ENCODE measurements at regions not wholly inside any gene's neighbourhood (a gene's known extent, or its start where the extent isn't known, plus 50 kb on each side); places are given as distances from the start of the nearest gene placed in this dataset.

DNA sequence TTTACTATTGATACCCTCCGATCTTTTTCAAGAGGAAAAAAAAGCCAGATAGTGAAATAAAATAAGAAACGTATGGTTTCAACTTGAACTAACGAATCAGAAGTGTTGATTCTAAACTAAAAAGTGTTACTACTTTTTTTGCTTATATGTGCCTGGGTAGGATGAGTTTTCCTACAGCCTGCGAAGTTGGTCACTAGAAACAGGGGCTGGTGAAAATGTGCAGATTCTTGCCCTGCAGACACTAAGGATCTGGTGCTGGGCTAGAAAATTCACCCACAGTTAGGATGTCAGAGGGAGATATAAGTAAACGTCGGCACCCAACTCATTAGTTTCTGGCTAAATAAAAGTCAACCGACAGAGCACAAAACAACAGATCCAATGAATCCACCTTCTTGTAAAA is 298.7 kb upstream of the NFE2L3 start:
- no peaks in the 10 kb centered on the region for H3K9me3 Mint-ChIP-seq
- no peaks in the 10 kb centered on the region for H3K36me3 Mint-ChIP-seq
- POLR2A ChIA-PET, result no interaction called here
- peaks cover 18% of the 10 kb centered on the region for H3K4me1 Mint-ChIP-seq
- no peak for DNase-seq
- H3K27me3 Mint-ChIP-seq, result peaks cover 46% of the 10 kb centered on the region
- H3K27ac Mint-ChIP-seq, result no peak overlapping the region
- peak overlapping the region; percentile 55 for H3K4me3 Mint-ChIP-seq
- no peak for ATAC-seq (ENCODE audit: low read depth)

- H3K36me3 Mint-ChIP-seq, result peaks cover under 1% of the 10 kb centered on the region
- peaks cover 18% of the 10 kb centered on the region for H3K4me1 Mint-ChIP-seq
- no peaks in the 10 kb centered on the region for H3K9me3 Mint-ChIP-seq
- POLR2A ChIA-PET, result no interaction called here
- no peak for DNase-seq
- peak overlapping the region; percentile 26 for H3K4me3 Mint-ChIP-seq
- H3K27ac Mint-ChIP-seq, result peak overlapping the region; percentile 35
- ATAC-seq (ENCODE audit: low read depth), result no peak
- H3K27me3 Mint-ChIP-seq, result peaks cover 50% of the 10 kb centered on the region
These were observed 297.9 kb upstream of the NFE2L3 start for GRCh38 chr7:25854059-25854458.

DNA sequence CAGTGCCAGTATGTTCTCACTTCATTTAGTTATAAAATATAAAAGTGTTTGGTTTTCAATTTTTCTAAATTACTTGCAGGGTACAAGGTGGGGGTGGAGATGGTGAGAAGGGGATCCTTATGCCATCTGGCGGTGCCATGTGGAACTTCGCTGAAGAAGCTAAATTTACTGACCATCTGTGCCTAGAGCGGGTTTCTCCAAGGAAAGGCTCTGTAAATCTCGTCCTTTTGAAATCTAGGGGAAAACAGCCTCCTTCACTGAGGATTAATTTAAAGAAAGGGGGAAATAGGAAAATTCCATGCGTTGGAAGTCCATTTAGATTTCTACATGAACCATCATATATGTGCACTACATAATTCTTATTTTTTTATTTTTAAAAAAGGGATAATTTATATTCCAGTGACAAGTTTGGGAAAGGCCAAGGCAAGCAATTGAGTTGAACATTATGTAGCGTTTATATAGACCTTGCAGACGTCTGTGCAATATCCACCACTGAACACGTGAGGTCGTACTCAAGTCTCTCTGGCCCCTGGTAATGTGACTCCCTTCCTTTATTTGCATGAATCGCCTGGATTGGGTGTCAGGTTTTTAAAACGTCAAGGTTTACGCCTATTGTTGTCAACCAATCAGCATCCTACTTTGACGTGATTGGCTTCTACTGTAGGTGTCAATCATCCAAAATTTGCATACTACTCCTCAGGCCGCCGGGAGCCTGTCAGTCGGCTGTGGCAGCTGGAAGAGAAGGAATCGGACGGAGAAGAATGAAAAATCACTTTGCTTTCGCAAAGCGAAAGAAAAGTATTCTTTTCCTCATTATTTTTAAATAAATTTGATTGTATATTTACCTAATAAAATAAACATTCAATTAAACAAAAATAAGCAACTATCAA is 297.1 kb upstream of the NFE2L3 start:
- POLR2A ChIA-PET, result no interaction called here
- DNase-seq, result peak; percentile 38
- peak overlapping the region; percentile 52 for H3K4me3 Mint-ChIP-seq

DNA sequence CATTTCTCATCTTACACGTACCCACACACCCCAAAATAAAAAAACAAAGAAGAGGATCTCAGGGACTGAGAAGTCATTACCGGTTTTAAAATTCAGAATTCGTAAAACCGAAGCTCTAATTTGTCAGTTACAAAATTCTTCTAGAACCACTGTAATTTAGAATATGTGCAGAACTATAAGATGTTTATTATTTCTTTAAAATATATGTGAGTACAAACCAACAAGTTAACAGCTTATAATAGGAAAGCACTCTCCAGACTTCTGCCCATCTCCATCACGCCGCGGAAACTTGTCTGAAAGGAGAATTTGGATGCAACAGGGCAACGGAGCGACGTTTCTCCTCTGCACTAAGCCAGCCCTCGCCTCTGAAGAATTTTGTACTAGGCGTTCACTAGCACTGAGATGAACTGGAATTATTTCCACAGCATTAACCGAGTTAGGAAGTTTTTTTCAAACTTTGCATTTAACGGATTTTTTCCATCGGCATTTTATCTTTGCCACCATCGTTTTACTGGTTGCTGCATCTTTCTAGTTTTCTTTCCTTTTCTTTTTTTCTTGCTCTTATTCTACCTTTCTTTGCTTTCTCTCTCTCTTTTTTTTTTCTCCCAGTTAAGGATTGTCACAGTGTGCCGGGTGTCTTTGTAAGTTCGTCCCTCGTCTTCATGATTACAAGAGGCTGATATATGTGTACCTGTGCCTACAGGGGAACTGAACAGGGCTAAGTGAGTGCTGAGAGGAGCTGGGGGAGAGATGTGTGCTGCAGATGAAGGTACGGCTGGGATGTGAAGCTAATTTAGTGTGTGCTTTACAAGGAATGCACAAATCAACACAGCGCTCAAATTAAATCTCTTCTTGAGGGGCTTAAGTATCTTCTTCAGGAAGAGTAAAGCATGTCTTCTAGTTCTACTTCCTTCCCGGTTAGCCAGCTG is 295.9 kb upstream of the NFE2L3 start:
- Mint-ChIP-seq H3K9me3 (peaks cover 3% of the 10 kb centered on the region), H3K4me1 (peaks cover 29% of the 10 kb centered on the region), H3K36me3 (peaks cover 7% of the 10 kb centered on the region), H3K4me3 (peak overlapping the region; percentile 16), H3K27me3 (peaks cover 59% of the 10 kb centered on the region), H3K27ac (no peak overlapping the region)
- POLR2A ChIA-PET, result interaction anchor here (0.6 to 0.9 kb wide), 2 partner anchors 344 to 1321 kb away, joined by 3 to 5 read pairs; partner anchors contain the start of gene HNRNPA2B1
- ATAC-seq (ENCODE audit: low read depth) (peak; percentile 1), DNase-seq (no peak)

More for the DNA sequence above, 297.1 kb upstream of the NFE2L3 start:
- ATAC-seq (ENCODE audit: low read depth), result peak; percentile 43
- Mint-ChIP-seq H3K27ac (no peak overlapping the region), H3K9me3 (peaks cover under 1% of the 10 kb centered on the region), H3K4me1 (peaks cover 25% of the 10 kb centered on the region), H3K36me3 (peaks cover 4% of the 10 kb centered on the region), H3K27me3 (peaks cover 53% of the 10 kb centered on the region)

- Mint-ChIP-seq H3K9me3 (peaks cover 3% of the 10 kb centered on the region), H3K27me3 (peaks cover 59% of the 10 kb centered on the region), H3K4me1 (peaks cover 32% of the 10 kb centered on the region), H3K36me3 (peaks cover 7% of the 10 kb centered on the region), H3K4me3 (no peak overlapping the region), H3K27ac (no peak overlapping the region)
- no peak for DNase-seq
- POLR2A ChIA-PET, result interaction anchor here (0.7 kb wide), 1 partner anchor 338 kb away, joined by 3 read pairs; no protein-coding TSS in a partner anchor
- no peak for ATAC-seq (ENCODE audit: low read depth)
These were observed 294.5 kb upstream of the NFE2L3 start for GRCh38 chr7:25857376-25858067.

- DNase-seq (no peak), ATAC-seq (ENCODE audit: low read depth) (no peak)
- no peak overlapping the region for H3K27ac Mint-ChIP-seq
- H3K36me3 Mint-ChIP-seq, result peaks cover 7% of the 10 kb centered on the region
- H3K4me1 Mint-ChIP-seq, result peaks cover 33% of the 10 kb centered on the region
- H3K9me3 Mint-ChIP-seq, result peaks cover 3% of the 10 kb centered on the region
- H3K27me3 Mint-ChIP-seq, result peaks cover 61% of the 10 kb centered on the region
- POLR2A ChIA-PET, result interaction anchor here (0.7 kb wide), 1 partner anchor 337 kb away, joined by 3 read pairs; no protein-coding TSS in a partner anchor
- H3K4me3 Mint-ChIP-seq, result no peak overlapping the region
These were observed 293.8 kb upstream of the NFE2L3 start for GRCh38 chr7:25858200-25858524.

GRCh38 chr7:25858525-25859411 is 293.2 kb upstream of the NFE2L3 start:
- Mint-ChIP-seq H3K4me1 (peaks cover 31% of the 10 kb centered on the region), H3K4me3 (peak overlapping the region; percentile 26), H3K27me3 (peaks cover 61% of the 10 kb centered on the region), H3K9me3 (peaks cover 3% of the 10 kb centered on the region), H3K27ac (peak overlapping the region; percentile 26), H3K36me3 (peaks cover 7% of the 10 kb centered on the region)
- ATAC-seq (ENCODE audit: low read depth) (no peak), DNase-seq (peak; percentile 38)
- POLR2A ChIA-PET, result interaction anchor here (0.7 kb wide), 1 partner anchor 336 kb away, joined by 3 read pairs; no protein-coding TSS in a partner anchor

DNA sequence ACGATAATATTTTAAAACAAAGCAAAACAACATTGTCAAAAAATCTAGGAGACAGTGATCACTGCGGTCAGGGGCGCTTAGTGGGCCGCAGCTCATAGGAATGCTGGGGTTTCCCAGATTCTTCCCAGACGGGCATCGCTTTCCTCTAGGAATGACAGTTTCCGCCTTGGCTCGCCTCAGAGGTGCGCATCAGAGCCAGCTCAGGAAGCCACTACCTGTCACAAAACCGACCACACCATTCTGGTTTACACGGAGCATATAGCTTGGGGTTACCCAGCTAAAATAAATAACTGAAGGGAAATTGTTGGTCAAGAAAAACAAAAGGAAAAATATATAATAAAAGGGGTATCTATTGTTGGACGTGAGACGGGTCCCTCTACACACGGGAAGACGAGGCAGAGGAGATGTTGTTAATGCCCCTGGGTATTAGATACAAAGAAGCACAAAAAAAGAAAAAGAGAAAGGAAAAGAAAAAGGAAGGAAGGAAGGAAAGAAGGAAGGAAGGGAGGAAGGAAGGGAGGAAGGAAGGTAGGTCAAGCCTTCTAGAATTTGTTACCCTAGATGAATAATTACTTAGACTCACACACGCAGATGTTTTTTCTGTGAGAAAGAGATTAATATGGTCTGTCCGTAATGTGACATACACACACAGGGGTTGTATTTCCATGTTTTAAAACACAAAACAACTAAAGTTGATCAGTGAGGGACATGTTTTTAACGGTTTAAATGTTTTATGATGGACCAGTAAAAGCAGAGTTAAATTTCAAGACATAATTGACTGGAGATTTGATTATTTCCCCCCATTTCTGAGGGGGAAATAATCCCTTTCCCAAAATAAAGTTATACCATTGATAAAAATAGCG is 292.4 kb upstream of the NFE2L3 start:
- H3K36me3 Mint-ChIP-seq, result peaks cover 7% of the 10 kb centered on the region
- peaks cover 3% of the 10 kb centered on the region for H3K9me3 Mint-ChIP-seq
- POLR2A ChIA-PET, result no interaction called here
- H3K4me1 Mint-ChIP-seq, result peaks cover 25% of the 10 kb centered on the region
- DNase-seq (no peak), ATAC-seq (ENCODE audit: low read depth) (no peak)
- peak overlapping the region; percentile 26 for H3K4me3 Mint-ChIP-seq
- H3K27ac Mint-ChIP-seq, result no peak overlapping the region
- H3K27me3 Mint-ChIP-seq, result peaks cover 59% of the 10 kb centered on the region

DNA sequence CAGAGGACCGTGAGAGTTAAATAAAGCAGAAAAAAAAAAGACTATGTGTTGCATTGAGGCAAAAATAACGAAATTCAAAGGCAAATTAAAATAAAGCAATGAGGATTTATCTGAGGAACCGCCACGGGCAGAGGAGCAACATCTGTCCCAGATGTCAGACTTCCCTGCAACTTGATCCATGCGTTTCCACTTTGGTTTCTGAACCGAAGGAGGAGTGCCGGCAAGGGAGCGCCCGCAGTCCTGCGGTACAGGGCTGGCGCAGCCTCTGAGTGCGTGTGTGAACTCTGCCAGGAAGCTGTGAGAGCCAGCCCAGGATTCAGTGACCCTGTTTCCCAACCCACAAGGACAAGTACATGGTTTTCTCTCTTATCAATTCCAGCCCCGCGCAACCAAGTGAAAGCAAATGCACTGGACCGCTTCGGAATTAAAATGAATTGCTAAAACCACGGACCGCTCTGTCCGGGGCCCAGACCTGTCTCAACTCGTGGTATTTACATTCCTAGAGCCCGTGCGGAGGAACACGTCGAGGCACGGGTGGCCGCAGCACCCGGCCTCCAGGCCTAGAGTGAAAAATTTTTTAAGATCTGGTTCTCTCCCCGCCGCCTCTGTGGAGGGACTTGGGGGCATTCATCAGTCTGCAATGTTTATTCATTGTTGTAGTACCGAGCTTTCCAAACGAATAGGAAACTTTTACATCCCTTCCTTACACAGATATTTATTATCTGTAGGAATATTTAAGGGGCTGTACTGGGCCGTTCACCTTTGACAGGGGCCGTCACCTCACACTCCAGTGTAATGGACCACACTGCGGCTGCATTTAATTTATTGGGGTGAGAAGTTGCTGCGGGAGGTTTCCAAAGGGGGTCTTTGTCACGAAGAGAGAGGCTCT is 291.5 kb upstream of the NFE2L3 start:
- DNase-seq (peak; percentile 35), ATAC-seq (ENCODE audit: low read depth) (no peak)
- no peak overlapping the region for H3K4me3 Mint-ChIP-seq
- H3K4me1 Mint-ChIP-seq, result peaks cover 22% of the 10 kb centered on the region
- no peak overlapping the region for H3K27ac Mint-ChIP-seq
- H3K36me3 Mint-ChIP-seq, result peaks cover 7% of the 10 kb centered on the region
- POLR2A ChIA-PET, result no interaction called here
- peaks cover 3% of the 10 kb centered on the region for H3K9me3 Mint-ChIP-seq
- peaks cover 61% of the 10 kb centered on the region for H3K27me3 Mint-ChIP-seq

GRCh38 chr7:25861164-25861496 is 290.9 kb upstream of the NFE2L3 start:
- Mint-ChIP-seq H3K4me3 (peak overlapping the region; percentile 75), H3K36me3 (peaks cover 7% of the 10 kb centered on the region), H3K27me3 (peaks cover 67% of the 10 kb centered on the region), H3K27ac (no peak overlapping the region), H3K4me1 (peaks cover 22% of the 10 kb centered on the region), H3K9me3 (peaks cover 3% of the 10 kb centered on the region)
- ATAC-seq (ENCODE audit: low read depth), result no peak
- POLR2A ChIA-PET, result no interaction called here
- DNase-seq, result no peak

Data from activated naive CD8-positive, alpha-beta T cell treated with anti-CD3 and anti-CD28 coated beads, Interleukin-2, amount 10 ng/mL, durations not matched to agents 7 days and 5 days (primary cell).